ENCODE measurements at regions not wholly inside any gene's neighbourhood (a gene's known extent, or its start where the extent isn't known, plus 50 kb on each side); places are given as distances from the start of the nearest gene placed in this dataset.

GRCh38 chr2:13106302-13106701 lies 389.6 kb downstream of the TRIB2 start:
- TF ChIP-seq, protein P1, sequence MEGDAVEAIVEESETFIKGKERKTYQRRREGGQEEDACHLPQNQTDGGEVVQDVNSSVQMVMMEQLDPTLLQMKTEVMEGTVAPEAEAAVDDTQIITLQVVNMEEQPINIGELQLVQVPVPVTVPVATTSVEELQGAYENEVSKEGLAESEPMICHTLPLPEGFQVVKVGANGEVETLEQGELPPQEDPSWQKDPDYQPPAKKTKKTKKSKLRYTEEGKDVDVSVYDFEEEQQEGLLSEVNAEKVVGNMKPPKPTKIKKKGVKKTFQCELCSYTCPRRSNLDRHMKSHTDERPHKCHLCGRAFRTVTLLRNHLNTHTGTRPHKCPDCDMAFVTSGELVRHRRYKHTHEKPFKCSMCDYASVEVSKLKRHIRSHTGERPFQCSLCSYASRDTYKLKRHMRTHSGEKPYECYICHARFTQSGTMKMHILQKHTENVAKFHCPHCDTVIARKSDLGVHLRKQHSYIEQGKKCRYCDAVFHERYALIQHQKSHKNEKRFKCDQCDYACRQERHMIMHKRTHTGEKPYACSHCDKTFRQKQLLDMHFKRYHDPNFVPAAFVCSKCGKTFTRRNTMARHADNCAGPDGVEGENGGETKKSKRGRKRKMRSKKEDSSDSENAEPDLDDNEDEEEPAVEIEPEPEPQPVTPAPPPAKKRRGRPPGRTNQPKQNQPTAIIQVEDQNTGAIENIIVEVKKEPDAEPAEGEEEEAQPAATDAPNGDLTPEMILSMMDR (IDR thresholded peaks at IDR 0.05), result no peak
- no peak for TF ChIP-seq RELA (CRISPR knock-in tag; IDR thresholded peaks at IDR 0.05; ENCODE audit: borderline replicate concordance)

Data from WTC11 (cell line).